ENCODE measurements at regions not wholly inside any gene's neighbourhood (a gene's known extent, or its start where the extent isn't known, plus 50 kb on each side); places are given as distances from the start of the nearest gene placed in this dataset.

DNA sequence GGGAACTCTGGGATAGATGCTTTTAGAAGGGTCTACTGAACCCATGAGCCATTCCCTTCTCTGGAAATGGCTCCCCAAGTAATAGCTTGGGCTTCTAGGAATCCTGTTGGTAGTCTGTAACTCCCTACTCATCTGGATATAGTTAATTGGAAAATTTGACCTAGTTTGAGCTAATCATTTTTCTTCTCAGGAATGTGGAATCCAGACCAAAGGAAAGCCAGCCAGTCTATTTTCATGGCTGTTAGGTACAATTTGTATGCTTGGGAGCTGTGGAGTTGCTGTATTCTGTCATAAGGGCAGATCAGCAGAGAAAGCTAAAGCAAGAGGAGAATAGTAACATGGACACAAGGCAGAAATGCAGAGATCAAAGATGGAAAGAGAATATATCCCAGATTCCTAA, 71.6 kb upstream of the C1GALT1 start:
- TF ChIP-seq RARB (CRISPR knock-in tag; IDR thresholded peaks at IDR 0.05) (no peak), ESRRG (CRISPR knock-in tag; IDR thresholded peaks at IDR 0.05) (no peak), ZFP3 (CRISPR knock-in tag; IDR thresholded peaks at IDR 0.05) (no peak), ZNF565 (CRISPR knock-in tag; conservative IDR thresholded peaks at IDR 0.05; ENCODE audit: low read depth) (no peak)
- TF ChIP-seq, protein P1, sequence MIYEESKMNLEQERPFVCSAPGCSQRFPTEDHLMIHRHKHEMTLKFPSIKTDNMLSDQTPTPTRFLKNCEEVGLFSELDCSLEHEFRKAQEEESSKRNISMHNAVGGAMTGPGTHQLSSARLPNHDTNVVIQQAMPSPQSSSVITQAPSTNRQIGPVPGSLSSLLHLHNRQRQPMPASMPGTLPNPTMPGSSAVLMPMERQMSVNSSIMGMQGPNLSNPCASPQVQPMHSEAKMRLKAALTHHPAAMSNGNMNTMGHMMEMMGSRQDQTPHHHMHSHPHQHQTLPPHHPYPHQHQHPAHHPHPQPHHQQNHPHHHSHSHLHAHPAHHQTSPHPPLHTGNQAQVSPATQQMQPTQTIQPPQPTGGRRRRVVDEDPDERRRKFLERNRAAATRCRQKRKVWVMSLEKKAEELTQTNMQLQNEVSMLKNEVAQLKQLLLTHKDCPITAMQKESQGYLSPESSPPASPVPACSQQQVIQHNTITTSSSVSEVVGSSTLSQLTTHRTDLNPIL (CRISPR knock-in tag; IDR thresholded peaks at IDR 0.05; ENCODE audit: low read depth): no peak
